GM12801 (cell line): ENCODE measurements at regions not wholly inside any gene's neighbourhood (a gene's known extent, or its start where the extent isn't known, plus 50 kb on each side); places are given as distances from the start of the nearest gene placed in this dataset.

Experiments used
- TF ChIP-seq, protein P1 (sequence below): IDR thresholded peaks from one replicate; pipeline ENCODE4 v1.5.1; 2011; ENCODE audit warnings: control low read depth; ENCODE audit not compliant: insufficient read length; ENCODE audit errors: extremely low read depth

DNA sequence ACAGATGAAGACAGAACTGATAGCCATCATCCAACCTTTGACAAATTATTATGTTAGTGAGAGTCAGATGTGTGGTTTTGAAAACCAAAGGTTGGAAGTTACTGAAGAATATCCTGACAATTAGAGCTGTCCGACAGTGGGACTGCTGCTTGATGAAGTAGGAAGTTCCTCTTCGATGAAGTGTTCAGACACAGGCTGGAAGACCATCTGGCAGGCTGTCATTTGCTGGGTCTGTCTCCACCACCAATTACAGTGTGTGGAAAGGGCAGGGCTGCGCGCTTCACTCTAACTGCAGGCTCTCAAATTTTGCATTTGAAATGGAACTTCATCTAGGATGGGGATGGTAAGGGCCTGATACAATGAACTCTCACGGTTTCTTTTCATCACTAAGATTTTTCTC, 313.8 kb downstream of the PIK3C3 start:
- TF ChIP-seq, protein P1, sequence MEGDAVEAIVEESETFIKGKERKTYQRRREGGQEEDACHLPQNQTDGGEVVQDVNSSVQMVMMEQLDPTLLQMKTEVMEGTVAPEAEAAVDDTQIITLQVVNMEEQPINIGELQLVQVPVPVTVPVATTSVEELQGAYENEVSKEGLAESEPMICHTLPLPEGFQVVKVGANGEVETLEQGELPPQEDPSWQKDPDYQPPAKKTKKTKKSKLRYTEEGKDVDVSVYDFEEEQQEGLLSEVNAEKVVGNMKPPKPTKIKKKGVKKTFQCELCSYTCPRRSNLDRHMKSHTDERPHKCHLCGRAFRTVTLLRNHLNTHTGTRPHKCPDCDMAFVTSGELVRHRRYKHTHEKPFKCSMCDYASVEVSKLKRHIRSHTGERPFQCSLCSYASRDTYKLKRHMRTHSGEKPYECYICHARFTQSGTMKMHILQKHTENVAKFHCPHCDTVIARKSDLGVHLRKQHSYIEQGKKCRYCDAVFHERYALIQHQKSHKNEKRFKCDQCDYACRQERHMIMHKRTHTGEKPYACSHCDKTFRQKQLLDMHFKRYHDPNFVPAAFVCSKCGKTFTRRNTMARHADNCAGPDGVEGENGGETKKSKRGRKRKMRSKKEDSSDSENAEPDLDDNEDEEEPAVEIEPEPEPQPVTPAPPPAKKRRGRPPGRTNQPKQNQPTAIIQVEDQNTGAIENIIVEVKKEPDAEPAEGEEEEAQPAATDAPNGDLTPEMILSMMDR, result no peak

DNA sequence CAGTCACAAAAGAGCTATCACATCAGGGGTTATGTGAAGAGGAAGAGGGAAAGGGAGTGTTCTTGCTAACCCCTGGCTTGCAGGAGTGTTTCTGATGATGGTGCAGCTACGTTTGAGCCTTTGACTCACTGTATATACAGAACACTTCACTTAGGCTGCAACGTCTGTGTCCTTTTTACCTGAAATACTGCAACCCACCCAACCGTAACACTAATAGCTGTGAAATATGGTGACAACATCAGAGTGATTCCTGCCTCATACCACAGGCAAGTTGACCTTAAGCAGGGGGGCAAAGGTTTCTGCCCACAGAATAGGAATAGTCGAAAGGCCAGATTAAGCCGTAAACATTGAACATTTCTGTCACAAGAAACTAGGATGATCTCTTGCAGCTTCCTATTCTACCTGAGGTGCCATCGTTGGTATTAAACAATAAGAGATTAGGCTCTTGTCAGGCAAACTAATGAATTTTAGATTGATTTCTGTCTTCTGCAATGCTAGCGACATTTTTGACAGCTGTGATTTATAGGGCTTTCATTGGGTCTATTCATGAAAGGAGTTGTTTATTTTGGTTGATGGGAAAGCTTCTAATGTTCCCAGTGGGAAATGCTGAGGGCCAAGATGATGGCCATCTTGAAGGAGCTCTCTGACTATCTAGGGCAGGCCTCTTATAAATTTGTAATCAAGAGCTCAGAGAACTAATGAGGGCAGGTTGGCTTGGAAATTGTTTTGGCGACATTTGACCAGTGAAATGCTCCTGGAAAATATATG, 316.8 kb downstream of the PIK3C3 start:
- TF ChIP-seq, protein P1, result no peak

DNA sequence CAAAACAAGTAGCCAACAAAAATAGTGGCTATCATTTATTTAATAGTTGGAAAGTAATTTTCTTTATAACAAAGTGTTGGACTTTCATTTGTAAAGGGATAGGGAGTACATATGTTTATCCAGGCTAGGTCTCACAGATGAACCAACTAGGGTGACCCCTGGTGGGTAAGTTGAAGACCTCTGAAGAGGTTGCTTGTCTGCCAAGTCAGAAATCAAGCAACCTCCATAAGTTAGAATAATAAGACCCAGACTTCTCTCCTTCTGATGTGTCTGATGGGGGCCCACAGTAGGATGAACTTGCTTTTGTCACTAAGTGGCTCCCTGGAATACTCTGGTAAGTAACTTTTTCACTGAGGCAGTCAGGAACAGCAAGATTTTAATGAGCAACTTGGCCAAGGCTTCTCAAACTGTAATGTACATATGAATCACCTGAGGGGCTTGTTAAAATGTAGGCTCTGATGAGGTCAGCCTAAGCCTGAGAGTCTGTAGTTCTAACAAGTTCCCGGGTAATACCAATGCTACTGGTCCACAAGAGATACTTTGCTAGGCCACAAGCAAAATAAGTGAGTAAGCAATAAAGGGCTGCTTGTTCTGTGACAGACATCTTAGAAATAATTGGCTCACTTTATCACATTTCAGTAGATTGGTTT, 319.6 kb downstream of the PIK3C3 start:
- TF ChIP-seq, protein P1, result no peak

DNA sequence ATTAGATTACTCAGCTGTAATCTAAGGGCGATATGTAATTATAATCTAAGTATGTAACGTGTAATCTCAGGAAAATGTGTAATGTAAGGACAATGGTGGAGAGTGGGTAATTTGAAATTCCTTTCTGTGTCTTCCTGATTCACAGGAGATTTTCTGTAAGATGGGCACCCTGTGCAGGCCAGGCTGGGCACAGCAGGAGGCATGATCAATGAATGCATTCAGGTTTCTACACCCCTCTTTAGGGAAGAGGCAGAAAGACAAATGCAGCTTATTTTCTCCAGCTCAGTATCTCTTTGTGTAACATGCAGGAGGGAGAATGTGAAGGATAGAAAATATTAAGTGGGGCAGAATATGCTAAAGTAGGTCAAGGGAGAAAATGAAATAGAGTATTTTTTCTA, 320.1 kb downstream of the PIK3C3 start:
- TF ChIP-seq, protein P1, result no peak

DNA sequence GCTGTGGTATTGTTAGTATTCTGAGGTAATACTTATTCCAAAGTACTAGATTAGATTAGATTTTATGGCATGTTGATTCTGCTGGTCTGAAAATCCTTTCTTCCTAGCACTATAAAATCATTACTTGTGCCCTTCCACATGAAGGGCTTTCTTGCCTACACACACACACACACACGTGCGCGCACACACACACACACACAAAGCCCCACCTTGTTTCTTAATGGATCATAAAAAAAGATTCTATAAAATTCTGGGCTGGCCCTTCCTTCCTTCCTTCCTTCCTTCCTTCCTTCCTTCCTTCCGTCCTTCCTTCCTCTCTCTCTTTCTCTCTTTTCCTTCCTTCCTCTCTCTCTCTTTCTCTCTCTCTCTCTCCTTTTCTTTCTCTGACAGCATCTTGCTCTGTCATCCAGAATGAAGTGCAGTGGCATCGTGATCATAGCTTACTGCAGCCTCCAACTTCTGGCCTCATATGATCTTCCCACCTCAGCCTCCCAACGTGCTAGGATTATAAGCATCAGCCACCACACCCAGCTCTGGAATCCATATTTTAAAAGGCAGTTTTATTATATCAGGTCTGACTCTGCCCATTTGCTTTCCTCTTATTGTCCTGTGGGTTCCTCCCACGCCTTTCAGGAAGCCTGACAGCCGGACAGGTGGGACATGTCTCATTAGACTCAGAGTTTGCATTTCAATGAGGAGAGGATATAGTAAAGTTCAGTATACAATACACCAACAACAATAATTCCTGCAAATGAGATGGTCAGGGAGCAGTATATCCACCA, 321.1 kb downstream of the PIK3C3 start:
- TF ChIP-seq, protein P1, result no peak

DNA sequence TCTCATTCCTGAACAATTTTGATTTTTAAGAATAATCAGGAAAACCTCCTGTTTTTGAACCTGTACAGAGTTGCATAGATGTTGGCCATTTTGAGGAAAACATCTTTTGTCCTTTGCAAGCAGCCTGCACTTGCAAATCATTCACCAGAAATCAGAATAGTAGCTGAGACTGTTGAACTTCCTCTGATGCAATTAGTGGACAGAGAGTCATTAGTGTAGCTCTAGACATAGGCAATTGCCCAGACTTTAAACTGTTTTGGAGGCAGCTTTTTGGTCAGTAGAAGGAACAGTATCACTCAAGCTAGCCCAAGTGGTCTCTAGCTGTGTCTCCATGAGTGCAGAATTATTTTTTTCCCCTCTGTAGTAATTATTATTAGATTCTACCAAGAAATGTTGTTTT, 326.1 kb downstream of the PIK3C3 start:
- TF ChIP-seq, protein P1, result no peak

DNA sequence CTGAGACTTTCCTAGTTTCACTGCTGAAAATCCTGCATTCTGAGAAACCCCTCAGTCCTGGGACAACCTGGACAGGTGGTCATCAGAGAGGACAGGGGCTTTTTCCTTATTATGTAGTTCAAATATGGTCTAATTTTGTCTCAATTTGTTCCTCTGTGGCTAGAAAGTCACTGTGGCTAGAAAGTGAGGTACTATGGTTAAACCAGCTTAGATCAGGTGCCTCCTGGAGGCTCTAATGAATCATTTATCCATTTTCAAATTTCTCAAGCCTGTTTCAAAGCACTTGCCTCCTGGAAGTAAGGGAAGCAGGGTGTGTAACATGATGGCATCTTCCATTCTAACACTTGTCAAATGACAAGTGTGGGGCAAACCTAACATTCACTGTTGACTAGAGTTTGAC, 326.8 kb downstream of the PIK3C3 start:
- TF ChIP-seq, protein P1, result no peak
